Neural crest cell (in vitro differentiated cells): ENCODE measurements at regions not wholly inside any gene's neighbourhood (a gene's known extent, or its start where the extent isn't known, plus 50 kb on each side); places are given as distances from the start of the nearest gene placed in this dataset.

Source experiments
- DNase-seq: peaks from one replicate; pipeline ENCODE4 v3.0.0; 2021; ENCODE audit warnings: low read depth, mixed read lengths, low spot score
- H3K27ac Mint-ChIP-seq: one replicate; pipeline ENCODE4 v1.8.0; 2021; ENCODE audit warnings: mild to moderate bottlenecking, mixed read lengths; ENCODE audit not compliant: unreplicated experiment
- H3K27me3 Mint-ChIP-seq: 2 replicates; pipeline ENCODE4 v1.8.0; 2021; ENCODE audit warnings: low read depth, mild to moderate bottlenecking, mixed read lengths
- H3K36me3 Mint-ChIP-seq: 2 replicates; pipeline ENCODE4 v1.8.0; 2021; ENCODE audit warnings: low read depth, mild to moderate bottlenecking, mixed read lengths
- H3K4me1 Mint-ChIP-seq: 2 replicates; pipeline ENCODE4 v1.8.0; 2021; ENCODE audit warnings: mixed read lengths
- H3K4me3 Mint-ChIP-seq: one replicate; pipeline ENCODE4 v1.8.0; 2021; ENCODE audit warnings: mild to moderate bottlenecking, mixed read lengths
- H3K9me3 Mint-ChIP-seq: 2 replicates; pipeline ENCODE4 v1.8.0; 2021; ENCODE audit warnings: mixed read lengths
- CTCF ChIP-seq: fragments of 200-600 bp; sonication (generic); conservative IDR thresholded peaks from 2 replicates; pipeline ENCODE4 v1.5.0; 2021; ENCODE audit warnings: antibody characterized with exemption, mild to moderate bottlenecking

GRCh38 chr1:222251847-222252246 is 296.1 kb downstream of the HHIPL2 start:
- H3K9me3 Mint-ChIP-seq, result peaks cover 3% of the 10 kb centered on the region
- H3K27me3 Mint-ChIP-seq, result no peaks in the 10 kb centered on the region
- H3K4me1 Mint-ChIP-seq, result peaks cover 13% of the 10 kb centered on the region
- DNase-seq, result no peak
- H3K36me3 Mint-ChIP-seq, result no peaks in the 10 kb centered on the region
- no peak for TF ChIP-seq CTCF
- H3K27ac Mint-ChIP-seq, result no peak overlapping the region
- no peak overlapping the region for H3K4me3 Mint-ChIP-seq

- no peak overlapping the region for H3K4me3 Mint-ChIP-seq
- H3K36me3 Mint-ChIP-seq, result no peaks in the 10 kb centered on the region
- no peaks in the 10 kb centered on the region for H3K27me3 Mint-ChIP-seq
- H3K4me1 Mint-ChIP-seq, result peaks cover 13% of the 10 kb centered on the region
- H3K9me3 Mint-ChIP-seq, result peaks cover 3% of the 10 kb centered on the region
- no peak for TF ChIP-seq CTCF
- DNase-seq, result no peak
- no peak overlapping the region for H3K27ac Mint-ChIP-seq
These were observed 297.5 kb downstream of the HHIPL2 start for GRCh38 chr1:222250376-222250775.

- H3K36me3 Mint-ChIP-seq, result no peaks in the 10 kb centered on the region
- H3K4me3 Mint-ChIP-seq, result no peak overlapping the region
- no peak for TF ChIP-seq CTCF
- no peak for DNase-seq
- no peaks in the 10 kb centered on the region for H3K27me3 Mint-ChIP-seq
- H3K4me1 Mint-ChIP-seq, result peaks cover 13% of the 10 kb centered on the region
- no peak overlapping the region for H3K27ac Mint-ChIP-seq
- peaks cover 3% of the 10 kb centered on the region for H3K9me3 Mint-ChIP-seq
These were observed 300.0 kb downstream of the HHIPL2 start for GRCh38 chr1:222247811-222248310.

- DNase-seq, result no peak
- Mint-ChIP-seq H3K27me3 (no peaks in the 10 kb centered on the region), H3K4me1 (peaks cover 13% of the 10 kb centered on the region), H3K36me3 (no peaks in the 10 kb centered on the region), H3K27ac (no peak overlapping the region), H3K4me3 (no peak overlapping the region), H3K9me3 (no peaks in the 10 kb centered on the region)
- TF ChIP-seq CTCF, result no peak
These were observed 300.8 kb downstream of the HHIPL2 start for GRCh38 chr1:222247081-222247480.

DNA sequence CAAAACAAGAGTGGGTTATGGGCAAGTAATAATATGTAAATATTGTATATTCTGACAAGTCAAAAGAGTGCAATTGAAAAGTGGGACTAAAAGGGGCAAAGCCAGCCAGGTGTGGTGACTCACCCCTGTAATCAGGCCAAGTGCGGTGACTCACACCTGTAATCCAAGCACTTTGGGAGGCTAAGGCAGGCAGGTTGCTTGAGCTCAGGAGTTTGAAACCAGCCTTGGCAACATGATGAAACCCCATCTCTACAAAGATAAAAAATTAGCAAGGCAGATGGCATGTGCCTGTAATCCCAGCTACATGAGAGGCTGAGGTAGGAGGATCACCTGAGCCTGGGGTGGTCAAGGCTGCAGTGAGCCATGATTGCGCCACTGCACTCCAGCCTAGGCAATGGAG is 304.0 kb downstream of the HHIPL2 start:
- no peak overlapping the region for H3K4me3 Mint-ChIP-seq
- peaks cover 13% of the 10 kb centered on the region for H3K4me1 Mint-ChIP-seq
- DNase-seq, result no peak
- H3K36me3 Mint-ChIP-seq, result no peaks in the 10 kb centered on the region
- H3K27me3 Mint-ChIP-seq, result no peaks in the 10 kb centered on the region
- no peaks in the 10 kb centered on the region for H3K9me3 Mint-ChIP-seq
- TF ChIP-seq CTCF, result no peak
- no peak overlapping the region for H3K27ac Mint-ChIP-seq

- Mint-ChIP-seq H3K4me1 (peaks cover 6% of the 10 kb centered on the region), H3K27me3 (no peaks in the 10 kb centered on the region), H3K27ac (no peak overlapping the region), H3K4me3 (no peak overlapping the region), H3K9me3 (no peaks in the 10 kb centered on the region), H3K36me3 (no peaks in the 10 kb centered on the region)
- no peak for TF ChIP-seq CTCF
- DNase-seq, result no peak
These were observed 305.4 kb downstream of the HHIPL2 start for GRCh38 chr1:222242492-222242891.
